NB4 (cell line): ENCODE measurements at regions not wholly inside any gene's neighbourhood (a gene's known extent, or its start where the extent isn't known, plus 50 kb on each side); places are given as distances from the start of the nearest gene placed in this dataset.

ENCODE experiments used
- DNase-seq: peaks from one replicate; pipeline ENCODE4 v3.0.0; 2010; ENCODE audit warnings: low read depth
- H3K4me3 ChIP-seq: one replicate; pipeline ENCODE4 v1.5.1; 2011; ENCODE audit warnings: mild to moderate bottlenecking, low read depth, low read length, moderate library complexity
- CTCF ChIP-seq: IDR thresholded peaks from one replicate; pipeline ENCODE4 v1.5.1; 2012; ENCODE audit warnings: low read depth, low read length
- MAX ChIP-seq: IDR thresholded peaks from 2 replicates; pipeline ENCODE4 v1.6.1; 2011; ENCODE audit warnings: low read depth, low read length
- MYC ChIP-seq: IDR thresholded peaks from 2 replicates; pipeline ENCODE4 v1.6.1; 2011; ENCODE audit warnings: low read depth, low read length
- POLR2A ChIP-seq: IDR thresholded peaks from 2 replicates; pipeline ENCODE4 v1.6.1; 2011; ENCODE audit warnings: mild to moderate bottlenecking; ENCODE audit not compliant: insufficient read length; ENCODE audit errors: extremely low read depth

DNA sequence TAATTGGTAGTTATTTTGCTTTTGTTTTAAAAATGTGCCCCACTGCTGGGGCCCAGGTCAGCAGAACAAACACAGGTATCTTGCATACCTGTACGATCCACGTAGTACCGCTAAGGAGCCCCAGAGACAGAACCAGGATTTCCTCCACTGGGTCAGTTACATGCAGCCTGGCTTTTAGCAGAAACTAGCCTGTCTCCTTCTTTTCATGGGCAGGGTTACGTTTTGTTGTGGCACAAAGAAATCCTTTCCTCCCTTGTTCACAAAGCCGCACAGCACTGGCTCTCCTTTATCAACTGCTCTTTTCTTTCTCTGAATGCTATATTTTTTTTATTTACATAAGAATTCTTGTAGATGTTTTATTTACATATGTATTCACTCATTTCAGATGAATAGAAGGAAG is 190.3 kb upstream of the POU3F2 start:
- no peak for TF ChIP-seq POLR2A
- no peak for TF ChIP-seq MAX
- TF ChIP-seq MYC = no peak
- TF ChIP-seq CTCF = no peak
- no peak overlapping the region for H3K4me3 ChIP-seq
- no peak for DNase-seq

DNA sequence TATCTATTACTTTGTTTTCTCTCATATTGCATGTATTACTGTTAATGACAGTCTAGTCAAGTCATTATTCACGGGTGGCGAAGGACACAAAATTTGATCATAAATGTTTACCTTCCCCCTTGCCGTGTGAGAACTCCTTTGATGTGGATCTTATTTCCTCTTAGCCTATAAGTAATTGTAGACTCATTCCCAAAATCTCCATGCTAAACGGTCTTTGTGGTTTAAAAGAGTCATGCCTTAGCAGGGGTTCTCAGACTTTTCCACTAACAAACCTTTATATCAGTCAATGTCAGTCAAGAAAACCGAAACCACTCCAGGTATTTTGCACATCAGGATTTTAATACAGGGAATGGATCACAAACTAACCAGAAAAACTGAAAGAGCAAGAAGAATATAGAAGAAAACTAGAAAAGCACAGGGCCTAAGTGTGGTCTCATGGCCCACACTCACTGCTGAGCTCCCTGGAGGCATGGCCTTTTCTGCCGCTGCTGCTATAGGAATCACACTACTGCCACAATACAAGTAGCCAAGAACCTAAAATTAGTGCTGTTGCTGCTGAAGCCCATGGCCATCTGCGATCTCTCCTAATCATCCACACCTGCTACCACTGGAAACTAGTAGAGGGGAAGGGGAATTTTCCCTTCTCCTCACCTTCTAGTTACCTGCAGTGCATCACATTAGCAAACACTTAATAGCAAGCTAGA is 186.0 kb upstream of the POU3F2 start:
- TF ChIP-seq MAX (no peak), MYC (no peak), POLR2A (no peak), CTCF (no peak)
- no peak overlapping the region for H3K4me3 ChIP-seq
- DNase-seq = no peak

- DNase-seq = no peak
- TF ChIP-seq MYC (no peak), MAX (no peak)
- H3K4me3 ChIP-seq = no peak overlapping the region
Measured at GRCh38 chr6:98650941-98651340, 183.4 kb upstream of the POU3F2 start.

DNA sequence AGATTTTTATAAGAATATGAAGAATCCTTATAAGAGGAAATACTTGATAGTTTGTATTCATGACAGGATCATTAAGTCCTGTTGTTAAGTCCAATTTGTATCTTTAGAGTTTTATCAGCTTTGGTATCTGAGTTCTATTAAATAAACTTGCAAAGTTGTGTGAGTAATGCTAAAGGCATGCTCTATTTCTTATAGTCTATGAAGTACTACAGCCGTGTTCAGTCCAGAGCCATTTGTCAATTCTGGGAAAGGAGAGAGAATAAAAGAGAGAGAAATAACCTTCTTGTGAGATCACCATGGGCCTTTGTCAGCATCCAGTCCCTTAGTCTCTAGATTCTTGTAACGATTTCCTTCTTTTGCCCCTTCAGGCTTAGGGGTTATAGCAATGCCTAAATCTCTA is 181.2 kb upstream of the POU3F2 start:
- TF ChIP-seq MYC (no peak), CTCF (no peak), POLR2A (no peak), MAX (no peak)
- H3K4me3 ChIP-seq = no peak overlapping the region
- no peak for DNase-seq

GRCh38 chr6:98657764-98658163 is 176.6 kb upstream of the POU3F2 start:
- DNase-seq = peak; percentile 79
- TF ChIP-seq CTCF (no peak), POLR2A (no peak), MAX (no peak), MYC (no peak)

GRCh38 chr6:98669371-98669770 is 165.0 kb upstream of the POU3F2 start:
- no peak for DNase-seq
- TF ChIP-seq MAX (no peak), MYC (no peak), CTCF (no peak), POLR2A (no peak)
- H3K4me3 ChIP-seq = no peak overlapping the region

More at GRCh38 chr6:98657764-98658163, 176.6 kb upstream of the POU3F2 start:
- no peak overlapping the region for H3K4me3 ChIP-seq
